HuH-7.5 (cell line): ENCODE measurements at regions not wholly inside any gene's neighbourhood (a gene's known extent, or its start where the extent isn't known, plus 50 kb on each side); places are given as distances from the start of the nearest gene placed in this dataset.
"Not testable (repeated sequence)": the region's sequence is repeated elsewhere in the genome, so short reads cannot be mapped to it uniquely, and the experiment has no call there.

ENCODE experiments used
- DNase-seq: peaks from one replicate; pipeline ENCODE4 v3.0.0; 2011; ENCODE audit warnings: low spot score

DNA sequence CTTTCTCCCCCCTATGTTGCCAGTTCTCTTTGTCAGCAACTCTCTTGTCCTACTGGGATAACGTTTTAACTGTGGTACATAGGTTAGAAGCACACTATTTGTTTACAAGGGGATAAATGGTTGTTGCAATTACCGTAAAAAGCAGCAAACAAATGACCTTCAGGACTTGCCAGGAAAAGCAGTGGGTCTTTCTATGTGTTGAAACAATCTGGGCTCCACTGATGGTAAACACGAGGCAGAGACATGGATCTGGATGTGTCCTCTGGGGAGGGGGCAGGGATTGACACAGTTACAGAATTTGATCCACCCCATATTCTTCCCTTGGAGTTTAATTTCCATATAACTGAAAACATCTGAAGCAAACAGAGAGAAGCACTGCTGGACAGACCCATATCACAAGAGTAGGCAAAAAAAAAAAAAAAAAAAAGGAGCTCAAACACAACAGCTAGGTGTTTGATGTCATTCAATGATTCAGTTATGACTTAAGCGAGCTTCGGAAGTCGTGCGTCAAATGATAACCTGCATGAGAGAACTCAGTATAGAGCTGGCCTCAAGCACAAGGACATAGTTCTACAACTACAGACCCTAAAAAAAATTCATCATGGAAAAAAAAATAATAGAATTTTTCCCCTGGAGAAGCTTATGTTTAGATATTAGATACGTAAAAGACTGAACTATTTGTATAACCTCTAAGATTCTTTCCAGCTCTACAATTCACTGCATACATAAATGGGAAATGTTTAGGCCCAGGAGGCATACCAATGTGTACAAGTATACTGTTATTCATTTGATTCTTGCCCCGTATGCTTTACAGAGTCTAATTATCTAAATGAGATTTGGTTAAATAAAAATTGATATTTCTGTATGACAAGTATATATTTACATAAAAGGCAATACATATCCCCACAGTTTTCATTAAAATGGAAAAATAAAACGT, 127.7 kb downstream of the ALDH8A1 start:
- DNase-seq = no peak

DNA sequence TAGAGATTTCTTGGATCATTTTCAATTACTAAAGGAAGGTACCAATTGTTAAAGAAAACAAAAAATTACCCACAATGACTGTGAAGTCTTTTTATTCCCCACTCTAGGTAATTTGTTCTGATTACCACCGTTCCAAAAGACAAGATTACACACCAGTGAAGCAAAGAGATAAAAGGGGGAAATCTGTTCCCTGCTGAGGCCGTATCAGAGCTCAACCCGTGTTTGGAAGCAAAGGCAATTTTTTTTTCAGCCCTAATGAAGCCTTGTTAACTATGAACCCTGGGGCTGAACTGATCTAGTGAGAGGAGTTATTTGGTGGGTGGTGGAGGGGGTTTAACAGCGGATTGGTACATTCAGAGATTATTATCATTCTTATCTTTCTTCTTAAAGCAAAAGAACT, 128.5 kb downstream of the ALDH8A1 start:
- DNase-seq = no peak

DNA sequence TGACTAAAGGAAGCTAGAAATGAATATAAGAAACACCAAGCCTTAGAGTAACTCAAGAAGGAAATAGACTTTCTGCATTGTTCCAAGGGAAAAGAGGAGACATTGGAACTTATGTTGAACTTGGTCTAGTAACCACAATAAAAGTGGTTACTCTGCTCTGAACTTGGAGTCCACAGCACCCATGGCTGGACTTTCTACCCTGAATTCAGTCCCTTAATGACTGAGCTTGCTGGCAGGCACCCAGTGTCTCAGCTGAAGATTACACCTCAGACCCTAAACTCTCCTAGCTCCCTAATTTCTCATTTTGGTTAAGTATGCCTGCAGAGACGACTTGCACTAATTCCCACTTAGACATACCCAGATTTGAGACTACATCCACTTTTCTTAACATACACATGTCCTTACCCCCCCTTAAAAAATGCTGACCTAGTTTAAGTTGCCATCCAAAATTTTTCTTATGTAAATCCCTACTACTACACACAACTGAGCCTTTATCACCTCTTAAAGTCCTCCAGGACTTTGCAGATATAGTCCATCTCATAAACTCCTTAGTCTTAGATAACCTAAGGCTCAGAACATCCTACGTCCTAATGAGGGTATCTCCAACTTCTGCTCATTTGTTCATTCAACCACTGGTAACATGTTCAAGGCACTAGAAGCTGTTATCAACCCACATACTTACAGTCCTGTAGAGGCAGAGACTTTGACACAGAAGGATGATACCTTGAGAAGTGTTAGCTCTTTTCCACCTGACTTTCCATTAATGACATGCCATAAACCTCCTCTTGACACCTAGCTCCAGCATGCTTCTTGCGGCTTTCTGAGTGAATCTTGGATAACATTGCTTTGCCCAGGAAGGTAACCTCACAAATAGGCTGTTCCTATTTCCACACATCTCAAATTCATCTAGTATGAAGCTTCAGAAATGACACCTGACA, 129.8 kb downstream of the ALDH8A1 start:
- no peak for DNase-seq

DNA sequence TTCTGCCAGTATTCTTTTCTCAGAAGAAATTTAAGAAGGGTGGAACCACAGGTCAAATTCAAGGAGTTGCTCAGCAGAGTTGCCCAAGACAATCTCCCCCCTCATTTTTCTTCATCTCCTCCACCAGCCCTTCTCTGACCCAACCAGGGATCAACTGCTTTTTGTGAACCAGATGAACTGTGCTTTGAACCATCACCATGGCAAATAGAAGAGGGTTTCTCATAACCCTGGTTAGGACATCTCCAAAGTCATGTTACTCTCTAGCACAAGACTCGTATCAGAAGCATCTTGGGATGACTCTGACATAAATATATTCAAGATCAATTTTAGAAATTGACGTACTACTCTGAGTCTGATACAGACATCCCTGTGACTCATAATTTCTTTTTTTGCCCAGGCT, 130.7 kb downstream of the ALDH8A1 start:
- no peak for DNase-seq

- no peak for DNase-seq
Measured at GRCh38 chr6:134817448-134817847, 132.5 kb downstream of the ALDH8A1 start.

DNA sequence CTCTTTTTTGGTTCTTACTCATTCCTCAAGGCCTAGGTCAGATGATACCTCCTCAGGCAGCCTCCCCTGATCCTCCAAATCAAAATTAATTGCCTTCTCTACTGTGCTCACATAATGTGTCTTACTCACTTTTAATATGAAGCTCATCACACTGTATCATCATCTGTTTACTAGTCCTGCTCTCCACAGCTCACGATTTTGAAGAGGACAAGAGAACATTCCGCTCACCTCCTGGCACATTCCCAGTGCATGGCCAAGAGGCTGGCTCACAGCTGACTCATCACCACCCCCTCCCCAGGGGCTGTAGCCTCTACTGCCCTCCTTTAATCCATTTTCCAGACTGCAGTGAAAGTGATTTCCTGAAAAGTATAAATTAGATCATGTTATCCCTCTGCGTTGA, 133.1 kb downstream of the ALDH8A1 start:
- no peak for DNase-seq

DNA sequence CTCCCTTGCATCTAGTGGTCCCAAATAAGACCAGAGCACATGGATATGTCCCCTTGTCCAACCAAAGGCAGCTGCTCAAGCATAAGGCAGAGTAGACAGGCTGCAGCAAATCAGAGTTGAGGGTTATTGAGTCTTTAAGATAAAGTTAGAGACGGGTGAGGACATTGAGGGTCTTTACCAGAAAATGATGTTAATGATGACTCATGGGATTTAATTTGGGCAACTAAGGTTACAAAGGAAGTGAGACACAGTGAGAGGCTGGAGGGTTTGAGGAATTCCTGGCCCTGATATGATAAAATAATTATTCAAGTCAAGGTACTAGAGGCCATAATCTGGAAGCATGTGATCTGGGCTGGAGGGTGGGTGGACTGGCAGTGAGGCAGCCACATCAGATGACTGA, 133.6 kb downstream of the ALDH8A1 start:
- DNase-seq = no peak

- no peak for DNase-seq
Measured at GRCh38 chr6:134814076-134814695, 135.7 kb downstream of the ALDH8A1 start.

DNA sequence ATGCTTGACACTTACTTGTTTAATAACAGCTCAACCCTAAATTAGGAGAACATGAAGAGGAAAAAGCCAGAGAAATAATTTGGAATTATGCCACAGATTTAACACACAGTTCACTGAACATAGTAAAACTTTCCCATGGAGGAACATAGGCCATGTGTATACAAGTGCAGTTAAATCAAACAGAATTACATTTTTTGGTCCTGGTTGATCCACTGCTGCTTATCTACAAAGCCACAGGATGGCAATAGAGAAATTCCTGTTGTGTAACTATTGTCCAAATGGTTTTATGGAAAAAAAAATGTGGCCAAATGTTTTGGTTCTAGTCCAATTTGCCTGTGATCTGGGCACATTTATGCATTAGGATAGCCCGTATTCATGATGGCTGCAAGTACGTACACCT, 136.8 kb downstream of the ALDH8A1 start:
- no peak for DNase-seq

DNA sequence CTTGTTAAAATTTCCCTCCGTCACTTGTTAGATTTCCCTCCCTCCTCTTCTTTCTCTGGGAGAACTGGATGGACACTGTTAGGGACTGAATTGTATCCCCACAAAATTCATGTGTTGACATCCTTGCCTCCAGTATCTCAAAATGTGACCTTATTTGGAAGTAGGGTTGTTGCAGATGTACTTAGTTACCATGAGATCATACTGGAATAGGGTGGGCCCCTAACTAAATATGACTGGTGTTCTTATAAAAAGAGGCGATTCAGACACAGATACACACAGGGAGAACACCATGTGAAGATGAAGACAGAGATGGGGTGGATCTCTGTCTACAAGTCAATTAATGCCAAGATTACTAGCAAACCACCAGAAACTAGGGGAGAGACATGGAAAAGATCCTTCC, 139.5 kb downstream of the ALDH8A1 start:
- DNase-seq = no peak

DNA sequence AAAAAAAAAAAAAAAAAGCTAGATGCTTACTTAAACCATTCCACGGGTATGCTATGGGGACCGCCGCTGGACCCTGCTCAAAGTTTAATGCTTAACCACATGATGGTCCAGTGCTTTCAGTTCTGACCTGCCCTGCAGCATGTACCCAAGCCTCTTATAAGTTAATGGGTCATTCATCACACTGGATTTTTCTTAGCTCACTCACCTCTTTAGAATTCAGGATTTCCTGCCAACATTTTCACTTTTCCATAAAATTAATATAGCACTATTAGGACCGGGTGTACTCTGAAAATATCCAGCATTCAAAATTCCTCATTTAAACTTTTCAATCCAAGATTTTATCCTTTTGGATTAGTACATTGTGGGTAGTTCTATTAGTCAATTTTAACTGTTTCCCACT, 140.8 kb downstream of the ALDH8A1 start:
- no peak for DNase-seq

GRCh38 chr6:134806180-134806798, 143.6 kb downstream of the ALDH8A1 start:
- no peak for DNase-seq

- no peak for DNase-seq
Measured at GRCh38 chr6:134805168-134805567, 144.7 kb downstream of the ALDH8A1 start.

- not testable (repeated sequence) for DNase-seq
Measured at GRCh38 chr6:134804311-134804710, 145.6 kb downstream of the ALDH8A1 start.

GRCh38 chr6:134802426-134803058, 147.4 kb downstream of the ALDH8A1 start:
- DNase-seq = no peak

GRCh38 chr6:134797400-134798113, 152.3 kb downstream of the ALDH8A1 start:
- no peak for DNase-seq

GRCh38 chr6:134795691-134796090, 154.2 kb downstream of the ALDH8A1 start:
- no peak for DNase-seq

DNA sequence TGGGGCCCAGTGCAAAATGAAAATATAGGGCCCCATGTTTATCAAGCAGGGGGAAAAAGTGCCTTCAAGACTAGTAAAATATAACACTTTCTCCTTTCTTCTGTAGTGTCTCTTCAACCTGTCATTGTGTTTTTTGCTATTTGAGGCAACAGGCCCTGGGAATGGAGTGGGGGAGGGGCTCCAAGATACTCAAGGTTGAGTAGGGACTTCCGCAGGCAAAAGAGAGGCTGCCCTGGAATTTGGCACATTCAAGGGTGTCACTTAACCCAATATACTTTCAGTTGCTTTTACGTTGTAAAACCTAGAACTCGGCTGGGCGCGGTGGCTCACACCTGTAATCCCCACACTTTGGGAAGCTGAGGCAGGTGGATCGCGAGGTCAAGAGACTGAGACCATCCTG, 154.9 kb downstream of the ALDH8A1 start:
- no peak for DNase-seq

DNA sequence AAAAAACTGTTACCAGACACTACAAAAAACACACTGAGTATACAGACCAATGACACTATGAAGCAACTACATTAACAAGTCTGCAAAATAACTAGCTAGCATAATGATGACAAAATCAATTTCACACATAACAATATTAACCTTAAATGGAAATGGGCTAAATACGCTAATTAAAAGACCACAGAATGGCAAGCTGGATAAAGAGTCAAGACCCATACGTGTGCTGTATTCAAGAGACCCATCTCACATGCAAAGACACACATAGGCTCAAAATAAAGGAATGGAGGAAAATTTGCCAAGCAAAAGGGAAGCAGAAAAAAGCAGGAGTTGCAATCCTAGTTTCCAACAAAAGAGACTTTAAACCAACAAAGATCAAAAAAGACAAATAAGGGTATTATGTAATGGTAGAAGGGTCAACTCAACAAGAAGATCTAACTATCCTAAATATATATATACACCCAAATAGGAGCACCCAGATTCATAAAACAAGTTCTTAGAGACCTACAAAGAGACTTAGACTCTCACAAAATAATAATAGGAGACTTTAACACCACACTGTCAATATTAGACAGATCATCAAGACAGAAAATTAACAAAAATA, 158.6 kb downstream of the ALDH8A1 start:
- not testable (repeated sequence) for DNase-seq

GRCh38 chr6:134787261-134787877, 162.5 kb downstream of the ALDH8A1 start:
- no peak for DNase-seq
